ENCODE measurements at regions not wholly inside any gene's neighbourhood (a gene's known extent, or its start where the extent isn't known, plus 50 kb on each side); places are given as distances from the start of the nearest gene placed in this dataset.
A peak's percentile ranks its signal among the peaks of the same experiment; 100 is the strongest.

GRCh38 chr15:70203981-70204560 is 106.4 kb upstream of the TLE3 start:
- Histone ChIP-seq H3K9me3 (ENCODE audit: insufficient read depth, low read length) (no peaks in the 10 kb centered on the region), H3K36me3 (ENCODE audit: insufficient read depth, insufficient read length, low read length) (no peaks in the 10 kb centered on the region), H3K27me3 (ENCODE audit: insufficient read depth, insufficient read length) (no peaks in the 10 kb centered on the region), H3K9ac (ENCODE audit: insufficient read length, low read depth) (no peak overlapping the region), H3K4me3 (ENCODE audit: insufficient read length, low read depth) (no peak overlapping the region), H3K4me1 (ENCODE audit: insufficient read depth, insufficient read length) (peaks cover 10% of the 10 kb centered on the region)
- DNase-seq (ENCODE audit: low read depth, low spot score), result no peak
- no peak for TF ChIP-seq SUZ12 (IDR thresholded peaks at IDR 0.05; ENCODE audit: extremely low read depth, insufficient read depth, insufficient read length)

- Histone ChIP-seq H3K4me3 (ENCODE audit: insufficient read length, low read depth) (no peak overlapping the region), H3K9ac (ENCODE audit: insufficient read length, low read depth) (no peak overlapping the region), H3K4me1 (ENCODE audit: insufficient read depth, insufficient read length) (peaks cover 18% of the 10 kb centered on the region), H3K27me3 (ENCODE audit: insufficient read depth, insufficient read length) (no peaks in the 10 kb centered on the region), H3K9me3 (ENCODE audit: insufficient read depth, low read length) (no peaks in the 10 kb centered on the region), H3K36me3 (ENCODE audit: insufficient read depth, insufficient read length, low read length) (no peaks in the 10 kb centered on the region)
- TF ChIP-seq ZNF274 (IDR thresholded peaks at IDR 0.05; ENCODE audit: low read depth, low read length) (no peak), SUZ12 (IDR thresholded peaks at IDR 0.05; ENCODE audit: extremely low read depth, insufficient read depth, insufficient read length) (no peak), YY1 (IDR thresholded peaks at IDR 0.05; ENCODE audit: insufficient read depth, insufficient read length) (no peak)
- DNase-seq (ENCODE audit: low read depth, low spot score), result no peak
These were observed 105.0 kb upstream of the TLE3 start for GRCh38 chr15:70202756-70203155.

- Histone ChIP-seq H3K4me1 (ENCODE audit: insufficient read depth, insufficient read length) (peaks cover 25% of the 10 kb centered on the region), H3K9me3 (ENCODE audit: insufficient read depth, low read length) (no peaks in the 10 kb centered on the region), H3K4me3 (ENCODE audit: insufficient read length, low read depth) (no peak overlapping the region), H3K9ac (ENCODE audit: insufficient read length, low read depth) (no peak overlapping the region), H3K36me3 (ENCODE audit: insufficient read depth, insufficient read length, low read length) (no peaks in the 10 kb centered on the region), H3K27me3 (ENCODE audit: insufficient read depth, insufficient read length) (no peaks in the 10 kb centered on the region)
- no peak for DNase-seq (ENCODE audit: low read depth, low spot score)
- no peak for TF ChIP-seq YY1 (IDR thresholded peaks at IDR 0.05; ENCODE audit: insufficient read depth, insufficient read length)
These were observed 103.7 kb upstream of the TLE3 start for GRCh38 chr15:70201425-70201775.

GRCh38 chr15:70200511-70201424 is 103.1 kb upstream of the TLE3 start:
- DNase-seq (ENCODE audit: low read depth, low spot score), result no peak
- Histone ChIP-seq H3K9ac (ENCODE audit: insufficient read length, low read depth) (no peak overlapping the region), H3K4me3 (ENCODE audit: insufficient read length, low read depth) (no peak overlapping the region), H3K36me3 (ENCODE audit: insufficient read depth, insufficient read length, low read length) (no peaks in the 10 kb centered on the region), H3K27me3 (ENCODE audit: insufficient read depth, insufficient read length) (no peaks in the 10 kb centered on the region), H3K9me3 (ENCODE audit: insufficient read depth, low read length) (no peaks in the 10 kb centered on the region), H3K4me1 (ENCODE audit: insufficient read depth, insufficient read length) (peaks cover 28% of the 10 kb centered on the region)
- TF ChIP-seq YY1 (IDR thresholded peaks at IDR 0.05; ENCODE audit: insufficient read depth, insufficient read length) (no peak), SUZ12 (IDR thresholded peaks at IDR 0.05; ENCODE audit: extremely low read depth, insufficient read depth, insufficient read length) (no peak), ZNF274 (IDR thresholded peaks at IDR 0.05; ENCODE audit: low read depth, low read length) (no peak)

- Histone ChIP-seq H3K9me3 (ENCODE audit: insufficient read depth, low read length) (no peaks in the 10 kb centered on the region), H3K27me3 (ENCODE audit: insufficient read depth, insufficient read length) (no peaks in the 10 kb centered on the region), H3K4me1 (ENCODE audit: insufficient read depth, insufficient read length) (peaks cover 33% of the 10 kb centered on the region), H3K9ac (ENCODE audit: insufficient read length, low read depth) (peak overlapping the region; percentile 15), H3K36me3 (ENCODE audit: insufficient read depth, insufficient read length, low read length) (no peaks in the 10 kb centered on the region), H3K4me3 (ENCODE audit: insufficient read length, low read depth) (no peak overlapping the region)
- no peak for TF ChIP-seq ZNF274 (IDR thresholded peaks at IDR 0.05; ENCODE audit: low read depth, low read length)
- no peak for TF ChIP-seq YY1 (IDR thresholded peaks at IDR 0.05; ENCODE audit: insufficient read depth, insufficient read length)
- no peak for TF ChIP-seq SUZ12 (IDR thresholded peaks at IDR 0.05; ENCODE audit: extremely low read depth, insufficient read depth, insufficient read length)
- no peak for DNase-seq (ENCODE audit: low read depth, low spot score)
These were observed 102.1 kb upstream of the TLE3 start for GRCh38 chr15:70199540-70200410.

- no peaks in the 10 kb centered on the region for H3K9me3 ChIP-seq (ENCODE audit: insufficient read depth, low read length)
- no peaks in the 10 kb centered on the region for H3K36me3 ChIP-seq (ENCODE audit: insufficient read depth, insufficient read length, low read length)
- peaks cover 32% of the 10 kb centered on the region for H3K4me1 ChIP-seq (ENCODE audit: insufficient read depth, insufficient read length)
- peak overlapping the region; percentile 15 for H3K9ac ChIP-seq (ENCODE audit: insufficient read length, low read depth)
- no peaks in the 10 kb centered on the region for H3K27me3 ChIP-seq (ENCODE audit: insufficient read depth, insufficient read length)
- DNase-seq (ENCODE audit: low read depth, low spot score), result no peak
- TF ChIP-seq YY1 (IDR thresholded peaks at IDR 0.05; ENCODE audit: insufficient read depth, insufficient read length) (no peak), SUZ12 (IDR thresholded peaks at IDR 0.05; ENCODE audit: extremely low read depth, insufficient read depth, insufficient read length) (no peak), ZNF274 (IDR thresholded peaks at IDR 0.05; ENCODE audit: low read depth, low read length) (no peak)
- H3K4me3 ChIP-seq (ENCODE audit: insufficient read length, low read depth), result no peak overlapping the region
These were observed 101.4 kb upstream of the TLE3 start for GRCh38 chr15:70199124-70199482.

Measured in NT2/D1 (cell line).